Activated CD4-positive, alpha-beta T cell treated with anti-CD3 and anti-CD28 coated beads, Interleukin-2, amount 50 U/mL, for 16 hours (primary cell): ENCODE measurements at regions not wholly inside any gene's neighbourhood (a gene's known extent, or its start where the extent isn't known, plus 50 kb on each side); places are given as distances from the start of the nearest gene placed in this dataset.

Source experiments
- DNase-seq: peaks from one replicate; pipeline ENCODE4 v3.0.0-alpha.2; 2020

DNA sequence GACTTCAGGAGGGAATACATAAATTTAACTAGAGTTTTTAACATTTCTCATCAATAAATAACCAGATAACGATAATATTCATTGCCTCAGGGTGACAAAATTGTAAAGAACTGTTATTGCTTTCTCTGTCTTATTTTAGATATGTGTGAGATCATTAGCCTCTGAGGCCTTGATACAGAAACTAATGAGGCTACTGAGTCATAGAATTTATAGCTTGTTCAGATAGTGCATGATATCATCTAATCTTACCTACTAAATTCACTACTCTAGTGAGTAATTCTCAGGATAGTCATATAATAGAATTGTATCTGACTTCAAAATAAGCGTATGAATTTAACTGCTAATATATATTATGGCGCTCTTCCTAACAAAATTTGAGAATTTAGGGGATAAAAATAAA, 360.8 kb upstream of the KLHL1 start:
- DNase-seq = no peak

DNA sequence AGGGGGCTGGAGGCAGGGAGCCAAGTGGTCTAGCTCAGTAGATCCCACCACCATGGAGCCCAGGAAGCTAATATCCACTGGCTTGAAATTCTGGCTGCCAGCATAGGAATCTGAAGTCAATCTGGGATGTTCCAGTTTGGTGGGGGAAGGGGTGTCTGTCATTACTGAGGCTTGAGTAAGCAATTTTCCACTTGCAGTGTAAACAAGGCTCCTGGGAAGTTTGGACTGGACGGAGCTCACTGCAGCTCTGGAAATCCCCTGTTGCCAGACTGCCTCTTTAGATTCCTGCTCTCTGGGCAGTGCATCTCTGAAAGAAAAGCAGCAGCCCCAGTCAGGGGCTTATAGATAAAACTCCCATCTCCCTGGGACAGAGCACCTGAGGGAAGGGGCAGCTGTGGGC, 349.2 kb upstream of the KLHL1 start:
- DNase-seq = no peak

DNA sequence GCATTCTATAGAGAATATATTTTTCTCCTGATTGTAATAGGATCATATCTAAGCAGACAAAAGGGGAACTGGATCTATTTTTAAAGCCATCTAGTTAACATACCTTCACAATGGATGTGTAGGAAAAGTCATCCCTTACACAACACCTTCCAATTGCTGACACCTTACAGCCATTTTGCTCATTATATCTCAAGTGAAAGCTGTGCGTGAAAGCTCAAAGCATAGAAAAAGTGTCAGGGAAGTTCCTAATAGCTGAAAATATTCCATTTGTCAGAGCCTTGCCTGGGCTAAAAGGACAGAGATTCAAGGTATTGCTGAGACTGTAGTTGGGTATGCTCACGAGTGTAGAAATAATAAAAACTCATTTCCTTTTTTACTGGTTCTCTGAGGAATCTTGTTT, 340.6 kb upstream of the KLHL1 start:
- DNase-seq = no peak

DNA sequence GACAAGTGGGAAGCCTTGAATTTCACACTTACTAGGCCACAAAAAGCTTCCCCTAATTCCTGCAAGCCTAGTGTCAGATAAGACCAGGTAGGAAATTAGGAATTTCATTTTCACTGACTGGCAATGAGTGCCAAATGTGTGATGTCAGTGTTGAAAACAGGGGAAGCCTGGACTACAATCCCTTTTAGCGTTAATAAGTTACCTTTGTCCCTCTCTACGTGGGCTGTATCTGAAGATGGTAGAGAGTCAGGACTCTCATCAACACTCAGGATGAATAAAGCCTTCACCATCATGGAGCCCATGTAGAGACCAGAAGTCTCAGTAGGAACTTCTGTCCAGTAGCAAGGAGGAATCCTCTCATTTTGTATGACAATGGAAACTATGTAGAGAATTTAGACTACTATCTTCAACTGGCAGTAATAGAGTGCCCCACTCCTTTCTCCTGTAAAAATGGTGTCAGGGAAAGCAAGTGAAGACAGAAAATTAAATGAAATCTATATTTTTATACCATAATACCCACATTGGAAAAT, 324.1 kb upstream of the KLHL1 start:
- no peak for DNase-seq

DNA sequence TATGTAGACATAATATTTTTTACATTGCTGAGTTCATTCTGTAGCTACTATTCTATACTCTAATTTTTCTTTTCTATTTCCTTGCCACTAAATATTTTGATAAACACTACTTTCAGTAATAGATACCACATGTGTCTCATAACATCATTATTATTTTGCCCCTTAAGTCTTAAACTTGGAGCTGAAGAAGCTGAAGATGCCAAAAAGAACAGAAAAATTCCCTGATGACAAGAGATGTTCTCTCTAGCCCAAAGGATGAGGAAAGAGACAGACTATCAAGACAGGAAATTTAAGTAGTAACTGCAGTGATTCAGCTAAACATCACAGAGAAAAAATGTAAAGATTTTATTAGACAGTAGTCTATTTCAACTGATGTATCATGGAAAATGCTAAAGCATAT, 322.0 kb upstream of the KLHL1 start:
- DNase-seq = no peak

DNA sequence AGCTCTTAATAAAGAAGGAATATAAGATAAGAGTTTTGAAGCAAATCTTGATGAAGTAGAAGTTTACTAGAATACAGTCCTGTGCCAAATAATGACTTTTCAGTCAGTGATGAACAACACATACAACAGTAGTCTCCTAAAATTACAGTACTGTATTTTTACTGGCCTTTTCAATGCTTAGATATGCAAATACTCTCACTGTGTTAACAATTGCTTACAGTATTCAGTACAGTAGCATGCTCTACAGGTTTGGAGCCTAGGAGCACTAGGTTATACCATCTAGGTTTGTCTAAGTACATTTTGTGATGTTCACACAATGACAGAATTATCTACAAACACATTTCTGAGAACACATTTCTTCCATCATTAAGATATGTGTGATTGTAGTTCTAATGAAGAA, 316.7 kb upstream of the KLHL1 start:
- no peak for DNase-seq

DNA sequence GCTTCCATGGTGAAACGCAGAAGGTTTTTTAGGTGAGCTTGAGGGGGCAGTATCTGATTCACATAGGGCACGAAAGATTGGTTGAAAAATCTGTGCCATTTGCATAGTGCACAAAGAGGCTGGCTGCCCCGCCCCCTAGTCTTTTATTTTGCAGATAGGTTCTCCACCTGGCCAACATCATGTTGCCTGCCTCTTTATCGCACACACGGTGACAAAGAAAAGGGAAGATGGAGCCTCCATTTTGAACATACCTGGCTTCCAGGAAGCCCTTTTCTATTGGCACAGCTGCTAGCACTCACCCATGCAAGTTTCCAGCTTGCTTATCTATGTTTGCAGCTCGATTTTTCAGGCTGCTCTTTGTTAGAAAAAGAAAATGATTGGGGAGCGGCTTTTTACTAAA, 316.2 kb upstream of the KLHL1 start:
- DNase-seq = no peak

DNA sequence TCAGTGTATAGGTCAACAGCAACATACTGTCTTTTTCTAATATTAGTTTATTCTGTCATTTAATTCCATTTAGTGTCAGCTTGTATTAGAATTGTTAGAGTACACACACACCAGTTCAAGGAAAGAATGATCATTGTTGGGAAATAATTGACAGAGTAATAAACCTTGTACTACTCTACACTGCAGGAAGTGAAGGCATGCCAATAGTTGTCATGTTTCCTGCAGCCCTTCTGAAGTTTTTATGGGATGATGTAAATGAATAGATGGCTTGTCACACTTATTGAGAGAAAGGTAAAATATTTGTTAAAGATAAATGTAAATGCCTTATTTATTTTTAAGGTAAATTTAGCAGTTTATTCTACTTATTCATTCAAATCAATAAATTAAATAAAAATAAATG, 306.9 kb upstream of the KLHL1 start:
- no peak for DNase-seq

DNA sequence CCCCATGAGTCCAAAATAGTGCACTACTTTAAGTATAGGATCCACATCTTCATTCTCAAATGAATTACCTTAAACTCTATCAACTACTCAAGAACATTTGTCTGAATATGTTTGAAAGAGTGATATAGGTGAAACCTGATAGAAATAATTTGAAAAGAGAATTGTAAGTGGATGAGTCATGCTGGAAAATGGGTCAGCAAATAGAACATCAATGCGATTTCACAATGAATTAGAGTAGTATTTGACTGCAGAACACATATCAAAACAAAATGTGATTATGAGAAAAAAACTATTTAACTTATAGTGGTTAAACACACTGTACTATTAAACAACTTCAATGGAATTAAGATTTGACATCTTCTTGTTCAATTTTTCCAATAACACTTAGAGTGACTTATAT, 300.6 kb upstream of the KLHL1 start:
- DNase-seq = no peak

DNA sequence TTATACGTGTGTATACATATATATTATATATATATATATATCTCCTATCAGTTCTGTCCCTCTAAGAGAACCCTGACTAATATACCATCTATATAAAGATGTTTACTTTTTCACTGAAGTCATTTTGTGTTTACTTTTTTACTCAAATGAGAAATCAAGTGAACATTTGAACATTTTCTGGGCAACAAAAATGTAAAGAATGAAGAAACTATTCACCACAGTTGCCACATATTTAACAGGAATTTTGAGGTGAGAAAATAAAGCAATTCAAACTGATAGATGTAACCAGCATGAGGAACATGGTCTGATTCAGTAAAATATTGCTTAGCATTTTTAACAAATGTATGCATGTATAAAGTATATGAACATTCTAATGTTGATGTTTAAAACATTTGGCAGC, 299.2 kb upstream of the KLHL1 start:
- no peak for DNase-seq

DNA sequence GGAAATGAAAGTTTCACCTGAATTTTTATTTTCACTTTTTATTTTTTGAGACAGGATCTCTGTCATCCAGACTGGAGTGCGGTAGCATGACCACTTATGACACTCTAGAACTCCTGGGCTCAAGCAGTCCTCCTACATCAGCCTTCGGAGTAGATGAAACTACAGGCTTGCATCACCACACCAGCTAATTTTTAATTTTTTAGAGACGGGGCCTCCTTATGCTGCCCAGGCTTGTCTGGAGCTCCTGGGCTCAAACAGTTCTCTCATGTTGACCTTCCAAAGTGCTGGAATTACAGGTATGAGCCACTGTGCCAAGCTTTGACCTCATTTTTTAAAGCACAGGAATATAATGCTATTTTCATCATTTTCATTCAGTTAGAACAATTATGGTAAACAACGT, 297.0 kb upstream of the KLHL1 start:
- DNase-seq = no peak

DNA sequence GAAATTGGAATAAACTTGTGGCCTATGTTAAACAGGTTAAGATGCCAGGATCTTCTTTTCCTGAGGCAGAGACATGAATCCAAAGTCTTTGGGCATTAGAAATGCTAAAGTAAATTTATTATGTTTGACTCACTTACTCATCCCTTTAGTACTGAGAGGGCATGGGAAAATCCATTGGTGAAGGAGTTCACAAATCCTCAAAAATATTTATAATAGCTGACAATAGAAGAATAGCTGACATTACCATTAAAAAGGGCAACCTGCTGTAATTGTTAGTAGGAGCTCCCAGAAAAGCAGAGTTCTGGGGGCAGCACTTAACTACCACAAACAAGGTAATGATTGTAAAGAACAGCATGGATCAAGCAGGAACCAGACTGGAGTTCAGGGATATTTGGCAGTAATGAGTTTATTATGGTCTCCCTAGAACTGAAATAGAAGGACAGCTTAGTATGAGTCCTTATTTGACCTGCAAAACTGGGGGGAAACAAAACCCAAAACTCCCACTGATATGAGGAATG, 285.8 kb upstream of the KLHL1 start:
- no peak for DNase-seq

DNA sequence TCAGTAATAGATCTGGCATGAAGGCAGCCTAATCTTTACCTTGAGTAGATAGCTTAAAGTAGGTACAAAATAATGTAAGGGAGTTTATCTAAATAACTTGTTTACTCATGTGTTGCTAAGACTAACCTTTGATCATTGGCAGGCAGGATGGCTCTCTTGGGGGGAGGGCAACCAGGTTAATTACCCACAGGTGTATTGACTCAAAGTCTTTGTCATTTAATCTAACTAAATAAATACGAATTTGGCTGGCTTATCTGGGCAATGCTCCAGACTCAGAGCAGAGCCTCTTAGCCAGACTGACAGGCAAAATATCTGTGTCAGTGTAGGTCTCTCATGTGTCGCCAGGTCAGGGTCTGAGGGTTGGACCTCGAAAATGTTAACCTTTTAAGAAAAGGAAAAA, 283.4 kb upstream of the KLHL1 start:
- DNase-seq = no peak

DNA sequence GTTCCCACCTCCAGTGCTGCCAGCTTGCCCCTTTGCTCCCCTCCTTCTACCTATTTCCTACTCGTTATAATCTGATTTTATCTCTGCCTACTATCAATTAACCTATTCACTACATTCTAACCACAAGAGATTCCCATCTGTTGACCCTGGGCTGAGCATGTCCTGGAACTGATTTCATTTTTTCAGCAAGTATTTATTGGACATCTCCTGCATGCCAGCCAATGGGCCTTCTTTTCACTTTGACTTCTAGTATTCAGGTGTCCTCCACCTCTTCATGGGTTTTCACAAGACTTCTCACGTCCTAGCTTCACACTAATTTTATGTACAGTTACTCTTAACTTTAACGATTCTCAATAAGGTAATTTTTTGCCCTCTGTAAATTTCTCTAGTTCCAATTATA, 282.7 kb upstream of the KLHL1 start:
- no peak for DNase-seq

DNA sequence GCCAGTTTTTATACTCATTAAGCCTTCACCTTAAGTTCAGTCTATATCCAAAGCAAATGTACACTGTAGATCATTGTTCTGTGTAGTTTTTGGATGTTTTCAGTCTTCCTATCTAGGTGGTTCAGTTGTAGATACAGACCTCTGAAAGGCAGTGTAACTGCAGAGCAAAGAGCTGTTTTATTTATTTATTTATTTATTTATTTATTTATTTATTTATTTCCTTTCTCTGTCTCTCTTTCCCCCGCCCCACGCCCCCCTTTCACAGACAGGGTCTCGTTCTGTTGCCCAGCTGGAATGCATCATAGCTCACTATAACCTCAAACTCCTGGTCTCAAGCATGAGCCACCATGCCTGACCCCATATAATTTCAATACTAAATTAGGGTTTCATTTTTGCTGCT, 281.8 kb upstream of the KLHL1 start:
- no peak for DNase-seq

DNA sequence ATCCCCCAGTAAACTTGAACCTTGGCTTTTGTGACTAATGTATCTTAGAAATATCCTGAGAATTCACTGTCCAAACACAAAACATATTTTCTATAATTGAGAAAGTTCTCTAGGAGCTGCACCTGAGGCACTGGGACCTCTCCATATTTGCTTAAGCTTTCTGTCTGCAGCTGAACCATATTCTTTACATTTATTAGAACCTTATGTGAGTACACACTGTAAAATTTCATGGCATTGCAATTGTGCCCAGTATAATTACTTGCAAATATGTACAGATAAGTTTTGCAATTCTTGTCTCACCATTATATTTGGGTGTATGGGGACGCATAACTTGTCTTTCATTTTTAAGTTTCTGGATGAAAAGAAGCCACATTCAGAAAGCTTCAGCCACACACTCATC, 280.7 kb upstream of the KLHL1 start:
- DNase-seq = no peak

DNA sequence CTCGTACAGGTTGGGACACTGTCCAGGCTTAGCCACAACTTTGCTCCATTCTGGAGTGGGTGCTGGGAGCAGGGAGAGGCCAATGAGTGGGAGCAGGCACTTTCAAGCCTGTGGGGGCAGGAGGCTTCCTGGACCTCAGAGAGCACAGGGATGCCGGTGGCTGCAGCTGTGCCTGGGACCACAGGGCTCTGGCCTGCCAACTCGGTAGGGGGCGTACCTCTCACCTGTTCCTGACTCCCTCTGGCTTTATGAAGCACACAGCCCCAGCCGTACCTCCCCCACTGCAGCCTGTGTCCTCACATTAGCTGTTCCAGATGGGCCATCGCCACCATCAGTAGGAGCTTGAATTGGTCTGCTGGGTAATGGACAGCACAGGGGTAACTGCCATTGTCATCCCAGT, 278.7 kb upstream of the KLHL1 start:
- DNase-seq = no peak

DNA sequence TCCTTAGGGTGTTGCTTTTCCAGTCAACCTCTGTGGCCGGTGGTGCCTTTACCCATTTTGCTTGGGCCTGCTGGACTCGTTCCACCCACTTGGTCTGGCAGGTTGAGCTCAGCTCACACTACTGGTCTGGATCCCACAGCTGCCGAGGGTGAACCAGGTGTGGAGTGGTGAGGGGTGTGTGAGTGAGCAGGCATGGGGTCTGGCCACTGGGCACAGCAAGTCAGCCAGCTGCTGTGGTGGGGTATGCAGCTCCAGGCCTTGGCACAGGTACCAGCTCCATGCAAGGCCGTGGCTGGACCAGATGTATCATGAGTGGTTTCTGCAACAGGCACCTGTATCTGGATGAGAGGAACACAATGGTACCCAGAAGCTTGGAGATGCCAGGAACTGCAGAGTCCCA, 277.6 kb upstream of the KLHL1 start:
- no peak for DNase-seq

DNA sequence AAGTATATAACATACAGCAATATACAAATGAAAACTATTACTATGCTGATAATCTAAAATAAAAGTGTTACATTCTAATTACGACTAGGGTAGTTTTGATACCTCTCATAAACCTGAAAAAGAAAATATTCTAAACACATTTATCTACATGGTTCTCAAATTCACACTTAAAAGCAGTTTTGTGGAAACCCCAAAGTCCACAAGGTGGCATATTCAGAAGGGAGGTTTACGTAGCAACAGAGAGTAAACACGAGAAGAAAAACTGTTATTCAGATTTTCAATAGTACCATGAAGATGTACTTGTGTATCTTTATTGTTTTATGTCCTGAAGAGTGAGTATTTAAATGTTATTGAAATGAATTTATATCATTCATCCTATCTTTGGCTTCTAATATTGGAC, 275.9 kb upstream of the KLHL1 start:
- DNase-seq = no peak

DNA sequence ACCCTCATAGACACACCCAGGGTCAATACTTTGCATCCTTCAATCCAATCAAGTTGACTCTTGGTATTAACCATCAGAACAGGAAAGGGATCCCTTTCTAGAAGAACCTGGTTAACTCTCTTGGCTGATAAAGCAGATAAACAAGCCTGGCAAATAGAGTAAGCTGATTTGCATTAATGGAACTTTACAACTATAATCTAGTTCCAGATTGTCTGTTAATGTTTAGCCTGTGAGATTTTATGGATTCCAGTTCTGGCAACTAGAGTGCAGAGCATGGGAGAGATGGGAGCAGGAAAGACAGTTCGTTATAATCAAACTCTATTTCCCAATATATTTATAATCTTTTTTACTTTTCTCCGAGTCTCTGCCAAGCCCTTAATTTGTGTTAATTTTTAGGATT, 272.6 kb upstream of the KLHL1 start:
- DNase-seq = no peak

DNA sequence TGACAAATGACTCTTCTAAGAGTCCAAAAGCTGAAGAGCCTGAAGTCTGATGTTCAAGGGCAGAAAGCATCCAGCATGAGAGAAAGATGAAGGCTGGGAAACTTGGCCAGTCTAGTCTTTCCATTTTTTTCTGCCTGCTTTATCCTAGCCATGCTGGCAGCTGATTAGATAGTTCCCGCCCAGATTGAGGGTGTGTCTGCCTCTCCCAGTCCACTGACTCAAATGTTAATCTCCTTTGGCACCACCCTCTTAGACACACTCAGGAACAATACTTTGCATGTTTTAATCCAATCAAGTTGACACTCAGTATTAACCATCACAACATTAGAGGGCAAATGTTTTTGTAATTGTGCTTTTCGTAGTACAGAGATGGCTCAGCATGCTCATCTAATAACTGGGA, 267.5 kb upstream of the KLHL1 start:
- no peak for DNase-seq

DNA sequence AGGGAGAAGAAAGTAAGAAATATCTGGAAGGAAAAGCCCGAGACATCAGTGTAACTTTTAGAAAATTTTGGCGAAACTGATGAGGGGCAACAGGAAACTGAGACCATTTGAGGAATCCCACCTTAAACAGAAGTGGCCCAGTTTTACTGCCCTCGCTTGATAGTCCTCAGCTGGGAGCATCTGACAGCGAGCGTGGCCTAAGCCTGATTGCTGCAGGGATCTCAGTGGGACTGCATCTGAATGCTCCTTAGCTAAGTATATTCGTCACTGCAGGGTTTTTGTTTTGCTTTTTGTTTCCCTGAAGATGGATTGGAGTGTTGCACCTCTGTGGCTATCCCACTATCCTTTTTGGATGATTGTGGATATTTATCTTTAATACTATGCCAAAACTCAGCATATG, 262.7 kb upstream of the KLHL1 start:
- no peak for DNase-seq

DNA sequence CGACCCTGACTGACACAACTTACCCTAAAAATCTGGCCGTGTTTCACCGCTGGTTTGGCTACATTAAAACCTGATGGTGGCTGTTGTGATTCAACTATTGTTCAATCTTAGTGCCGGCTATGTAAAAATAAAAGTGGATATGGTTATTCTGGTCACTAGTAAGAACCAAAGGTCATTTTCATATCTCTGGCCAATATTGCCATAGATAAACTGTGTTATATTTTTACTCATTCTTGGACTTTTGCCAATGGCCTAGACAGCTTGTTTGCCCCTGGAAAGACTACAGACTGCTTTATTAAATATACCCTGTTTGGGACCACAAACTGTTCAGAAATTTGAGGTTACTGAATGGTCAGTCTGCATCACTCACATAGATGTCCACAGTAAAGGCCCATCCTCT, 258.5 kb upstream of the KLHL1 start:
- no peak for DNase-seq

DNA sequence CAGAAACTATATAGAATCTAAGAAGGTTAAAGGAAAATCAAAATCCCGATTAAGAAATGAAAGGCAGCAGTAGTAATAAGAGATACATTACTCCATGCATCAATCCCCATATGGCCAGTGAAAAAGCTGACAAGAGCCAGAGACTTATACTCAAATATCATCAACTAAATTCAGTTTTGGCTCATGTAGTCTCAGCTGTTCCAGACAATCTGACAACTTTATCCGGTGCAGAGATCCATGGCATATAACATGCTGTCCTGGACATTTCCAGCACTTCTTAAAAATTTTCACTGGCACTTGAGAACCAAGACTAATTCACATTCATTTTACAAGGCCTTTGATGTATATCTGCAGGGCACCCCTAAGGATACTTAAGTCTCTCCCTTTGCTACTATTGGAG, 255.7 kb upstream of the KLHL1 start:
- no peak for DNase-seq

DNA sequence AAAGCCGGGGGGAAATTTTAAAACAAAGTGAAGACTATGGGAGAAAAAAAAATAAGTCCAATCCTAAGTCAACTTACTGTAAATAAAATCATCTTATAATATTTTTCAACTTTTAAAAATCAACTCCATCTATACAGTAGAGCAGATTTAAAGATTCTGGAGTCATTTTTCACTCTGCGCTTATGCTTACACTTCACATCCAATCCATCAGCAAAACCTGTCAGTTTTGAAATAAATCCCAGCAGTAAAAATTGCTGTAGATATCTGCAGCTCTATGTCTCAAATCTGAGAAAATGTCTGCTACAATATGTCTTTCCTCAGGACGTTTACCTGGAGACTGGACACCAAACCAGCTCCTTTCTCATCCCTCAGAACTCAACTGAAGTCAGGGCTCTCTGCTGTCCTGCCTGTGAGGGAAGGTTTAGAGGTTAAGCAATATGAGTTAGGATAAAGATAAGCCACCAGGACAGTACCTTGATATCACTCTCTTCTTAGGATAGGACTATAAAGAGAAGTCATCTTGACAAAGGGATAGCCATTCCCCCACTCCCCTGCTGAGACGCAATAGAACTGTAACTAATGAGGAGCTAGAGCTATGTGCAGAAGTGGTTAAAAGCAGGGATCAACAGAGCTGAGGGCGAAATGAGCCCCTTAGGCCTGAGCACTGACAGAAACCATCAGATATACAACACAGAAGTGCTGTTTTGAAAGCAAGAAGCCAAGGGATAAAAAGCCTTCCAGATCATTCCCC, 254.7 kb upstream of the KLHL1 start:
- no peak for DNase-seq
